GM12878 (cell line): ENCODE measurements at regions not wholly inside any gene's neighbourhood (a gene's known extent, or its start where the extent isn't known, plus 50 kb on each side); places are given as distances from the start of the nearest gene placed in this dataset.

Source experiments
- CEBPB ChIP-seq, 2 experiments: fragments of 150-350 bp in 1 of 2; IDR thresholded peaks; 2 replicates each; pipeline ENCODE4 v1.6.1; 2012 to 2014; ENCODE audit warnings: low read depth in 2 of 2, low read length in 2 of 2, borderline replicate concordance in 1 of 2, inconsistent platforms in 1 of 2
- CHD4 ChIP-seq: fragments of 200-600 bp; sonication (generic); IDR thresholded peaks from 2 replicates; pipeline ENCODE4 v1.6.1; 2016; ENCODE audit warnings: mild to moderate bottlenecking
- EZH2 ChIP-seq: IDR thresholded peaks from 2 replicates; pipeline ENCODE4 v1.6.1; 2012; ENCODE audit warnings: low read depth, mild to moderate bottlenecking, control low read depth, inconsistent platforms, low read length, borderline replicate concordance; ENCODE audit not compliant: control insufficient read depth
- HDAC2 ChIP-seq: fragments of 200-600 bp; sonication (generic); IDR thresholded peaks from 2 replicates; pipeline ENCODE4 v1.6.1; 2017
- MEF2A ChIP-seq: IDR thresholded peaks from 2 replicates; pipeline ENCODE4 v1.6.1; 2011; ENCODE audit warnings: low read depth, mild to moderate bottlenecking, low read length, moderate library complexity; ENCODE audit not compliant: insufficient read depth
- MYB ChIP-seq: fragments of 150-350 bp; IDR thresholded peaks from 2 replicates; pipeline ENCODE4 v1.6.1; 2014; ENCODE audit warnings: mild to moderate bottlenecking, low read depth, low read length, borderline replicate concordance
- RAD51 ChIP-seq: fragments of 450-650 bp; IDR thresholded peaks from 2 replicates; pipeline ENCODE4 v1.6.1; 2016; ENCODE audit warnings: moderate library complexity, mild to moderate bottlenecking, inconsistent platforms
- RFX5 ChIP-seq: IDR thresholded peaks from 2 replicates; pipeline ENCODE4 v1.6.1; 2011; ENCODE audit warnings: low read depth, low read length, improper control_type of control experiment
- TAF1 ChIP-seq: IDR thresholded peaks from 2 replicates; pipeline ENCODE4 v1.6.1; 2011; ENCODE audit warnings: mild to moderate bottlenecking, low read depth, low read length, borderline replicate concordance
- TARDBP ChIP-seq: IDR thresholded peaks from 2 replicates; pipeline ENCODE4 v1.6.1; 2016; ENCODE audit warnings: borderline replicate concordance
- TCF12 ChIP-seq: IDR thresholded peaks from 2 replicates; pipeline ENCODE4 v1.6.1; 2011; ENCODE audit warnings: low read depth, mild to moderate bottlenecking, low read length
- TCF7 ChIP-seq: IDR thresholded peaks from 2 replicates; pipeline ENCODE4 v1.6.1; 2014; ENCODE audit warnings: antibody characterized with exemption, borderline replicate concordance
- TF ChIP-seq, protein P1 (sequence below), 3 experiments: IDR thresholded peaks in 2 of 3; conservative IDR thresholded peaks in 1 of 3; 2 replicates each; pipeline ENCODE4 v1.5.1; 2011; ENCODE audit warnings: low read depth in 3 of 3, low read length in 3 of 3, mild to moderate bottlenecking in 3 of 3, control low read depth in 2 of 3, moderate library complexity in 2 of 3, inconsistent platforms in 1 of 3, mixed read lengths in 1 of 3; ENCODE audit not compliant: control insufficient read depth in 2 of 3, insufficient read depth in 1 of 3; ENCODE audit errors: extremely low read depth in 1 of 3

DNA sequence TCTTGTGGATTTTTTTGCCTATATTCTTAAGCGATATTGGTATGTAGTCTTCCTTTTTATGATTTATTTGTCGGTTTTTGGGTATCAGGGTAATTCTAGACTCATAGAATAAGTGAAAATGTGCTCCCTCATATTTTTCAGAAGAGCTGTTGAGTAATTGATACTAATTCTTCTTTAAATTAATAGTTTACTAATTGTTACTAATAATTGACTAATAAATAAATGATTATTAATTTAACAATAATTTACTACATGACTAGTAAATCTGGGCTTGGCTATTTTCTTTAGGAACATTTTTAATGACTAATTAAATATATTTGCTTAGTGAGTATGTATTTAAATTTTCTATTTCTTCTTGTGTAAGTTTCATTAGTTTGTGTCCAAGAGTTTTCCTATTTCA lies 325.0 kb downstream of the ADCYAP1 start:
- TF ChIP-seq TCF12: no peak
- TF ChIP-seq, protein P1, sequence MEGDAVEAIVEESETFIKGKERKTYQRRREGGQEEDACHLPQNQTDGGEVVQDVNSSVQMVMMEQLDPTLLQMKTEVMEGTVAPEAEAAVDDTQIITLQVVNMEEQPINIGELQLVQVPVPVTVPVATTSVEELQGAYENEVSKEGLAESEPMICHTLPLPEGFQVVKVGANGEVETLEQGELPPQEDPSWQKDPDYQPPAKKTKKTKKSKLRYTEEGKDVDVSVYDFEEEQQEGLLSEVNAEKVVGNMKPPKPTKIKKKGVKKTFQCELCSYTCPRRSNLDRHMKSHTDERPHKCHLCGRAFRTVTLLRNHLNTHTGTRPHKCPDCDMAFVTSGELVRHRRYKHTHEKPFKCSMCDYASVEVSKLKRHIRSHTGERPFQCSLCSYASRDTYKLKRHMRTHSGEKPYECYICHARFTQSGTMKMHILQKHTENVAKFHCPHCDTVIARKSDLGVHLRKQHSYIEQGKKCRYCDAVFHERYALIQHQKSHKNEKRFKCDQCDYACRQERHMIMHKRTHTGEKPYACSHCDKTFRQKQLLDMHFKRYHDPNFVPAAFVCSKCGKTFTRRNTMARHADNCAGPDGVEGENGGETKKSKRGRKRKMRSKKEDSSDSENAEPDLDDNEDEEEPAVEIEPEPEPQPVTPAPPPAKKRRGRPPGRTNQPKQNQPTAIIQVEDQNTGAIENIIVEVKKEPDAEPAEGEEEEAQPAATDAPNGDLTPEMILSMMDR (IDR thresholded peaks at IDR 0.05 in 2 of 3, conservative IDR thresholded peaks at IDR 0.05 in 1 of 3; ENCODE audit: control insufficient read depth in 2 of 3, extremely low read depth in 1 of 3, insufficient read depth in 1 of 3, low read depth in 3 of 3, low read length in 3 of 3): no peak
- TF ChIP-seq MEF2A: no peak
- TF ChIP-seq RAD51: no peak
- TF ChIP-seq TARDBP: no peak
- TF ChIP-seq MYB: no peak
- no peak for TF ChIP-seq CHD4
- TF ChIP-seq CEBPB (IDR thresholded peaks at IDR 0.05; ENCODE audit: borderline replicate concordance in 1 of 2, low read depth in 2 of 2, low read length in 2 of 2): no peak
- no peak for TF ChIP-seq TAF1
- no peak for TF ChIP-seq HDAC2
- TF ChIP-seq TCF7: no peak
- no peak for TF ChIP-seq RFX5
- TF ChIP-seq EZH2: no peak
